ENCODE measurements at regions not wholly inside any gene's neighbourhood (a gene's known extent, or its start where the extent isn't known, plus 50 kb on each side); places are given as distances from the start of the nearest gene placed in this dataset.

- TF ChIP-seq CTCF (conservative IDR thresholded peaks at IDR 0.05 in 1 of 2, IDR thresholded peaks at IDR 0.05 in 1 of 2; ENCODE audit: extremely low read depth in 1 of 2, insufficient read depth in 1 of 2, low read depth in 1 of 2, low read length in 2 of 2) = no peak
- TF ChIP-seq EZH2 (IDR thresholded peaks at IDR 0.05; ENCODE audit: borderline replicate concordance, low read length) = no peak
Observed at GRCh38 chr2:120597595-120598193, 138.0 kb upstream of the GLI2 start.
